ENCODE measurements at regions not wholly inside any gene's neighbourhood (a gene's known extent, or its start where the extent isn't known, plus 50 kb on each side); places are given as distances from the start of the nearest gene placed in this dataset. TPM values are rescaled to one million over a fixed set of nuclear protein-coding genes. Genes with fewer than 3 reads are reported as not detected.
"Not testable (repeated sequence)": the region's sequence is repeated elsewhere in the genome, so short reads cannot be mapped to it uniquely, and the experiment has no call there.

- DNase-seq (ENCODE audit: unreplicated experiment) = no peak
- POLR2A ChIA-PET = interaction anchor here (1.1 kb wide), 1 partner anchor 19 kb away, joined by 3 read pairs; no protein-coding TSS in a partner anchor
- peaks cover 20% of the 10 kb centered on the region for H3K9me3 Mint-ChIP-seq (ENCODE audit: unreplicated experiment)
- H3K27me3 Mint-ChIP-seq (ENCODE audit: insufficient read depth, unreplicated experiment) = no peaks in the 10 kb centered on the region
- no peak overlapping the region for H3K27ac Mint-ChIP-seq (ENCODE audit: low read depth, unreplicated experiment)
- intact Hi-C loops (cut with micrococcal nuclease) = no loop called here
- BruUV-seq (replicated peaks) = no TSS peak
- no peaks in the 10 kb centered on the region for H3K4me1 Mint-ChIP-seq (ENCODE audit: insufficient read depth, unreplicated experiment)
- CTCF ChIA-PET = interaction anchor here (0.6 to 1.0 kb wide), 2 partner anchors 10 to 964 kb away, joined by 3 read pairs; no protein-coding TSS in a partner anchor
- no peak overlapping the region for H3K4me3 Mint-ChIP-seq (ENCODE audit: unreplicated experiment)
- TF ChIP-seq, protein P1, sequence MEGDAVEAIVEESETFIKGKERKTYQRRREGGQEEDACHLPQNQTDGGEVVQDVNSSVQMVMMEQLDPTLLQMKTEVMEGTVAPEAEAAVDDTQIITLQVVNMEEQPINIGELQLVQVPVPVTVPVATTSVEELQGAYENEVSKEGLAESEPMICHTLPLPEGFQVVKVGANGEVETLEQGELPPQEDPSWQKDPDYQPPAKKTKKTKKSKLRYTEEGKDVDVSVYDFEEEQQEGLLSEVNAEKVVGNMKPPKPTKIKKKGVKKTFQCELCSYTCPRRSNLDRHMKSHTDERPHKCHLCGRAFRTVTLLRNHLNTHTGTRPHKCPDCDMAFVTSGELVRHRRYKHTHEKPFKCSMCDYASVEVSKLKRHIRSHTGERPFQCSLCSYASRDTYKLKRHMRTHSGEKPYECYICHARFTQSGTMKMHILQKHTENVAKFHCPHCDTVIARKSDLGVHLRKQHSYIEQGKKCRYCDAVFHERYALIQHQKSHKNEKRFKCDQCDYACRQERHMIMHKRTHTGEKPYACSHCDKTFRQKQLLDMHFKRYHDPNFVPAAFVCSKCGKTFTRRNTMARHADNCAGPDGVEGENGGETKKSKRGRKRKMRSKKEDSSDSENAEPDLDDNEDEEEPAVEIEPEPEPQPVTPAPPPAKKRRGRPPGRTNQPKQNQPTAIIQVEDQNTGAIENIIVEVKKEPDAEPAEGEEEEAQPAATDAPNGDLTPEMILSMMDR (IDR thresholded peaks at IDR 0.05; ENCODE audit: unreplicated experiment) = no peak
- no peaks in the 10 kb centered on the region for H3K36me3 Mint-ChIP-seq (ENCODE audit: insufficient read depth, unreplicated experiment)
These were observed 90.3 kb upstream of the GRIA3 start for GRCh38 chrX:123093792-123094191.

GRCh38 chrX:123108513-123109427 is 75.3 kb upstream of the GRIA3 start:
- ChIA-PET POLR2A (no interaction called here), CTCF (no interaction called here)
- peaks cover 16% of the 10 kb centered on the region for H3K9me3 Mint-ChIP-seq (ENCODE audit: unreplicated experiment)
- no peaks in the 10 kb centered on the region for H3K27me3 Mint-ChIP-seq (ENCODE audit: insufficient read depth, unreplicated experiment)
- H3K36me3 Mint-ChIP-seq (ENCODE audit: insufficient read depth, unreplicated experiment) = no peaks in the 10 kb centered on the region
- H3K27ac Mint-ChIP-seq (ENCODE audit: low read depth, unreplicated experiment) = no peak overlapping the region
- H3K4me3 Mint-ChIP-seq (ENCODE audit: unreplicated experiment) = no peak overlapping the region
- H3K4me1 Mint-ChIP-seq (ENCODE audit: insufficient read depth, unreplicated experiment) = no peaks in the 10 kb centered on the region
- intact Hi-C loops (cut with micrococcal nuclease) = no loop called here
- TF ChIP-seq, protein P1 (IDR thresholded peaks at IDR 0.05; ENCODE audit: unreplicated experiment) = no peak
- BruUV-seq (replicated peaks) = no TSS peak
- DNase-seq (ENCODE audit: unreplicated experiment) = no peak

- H3K4me3 Mint-ChIP-seq (ENCODE audit: unreplicated experiment) = no peak overlapping the region
- BruUV-seq (replicated peaks) = no TSS peak
- H3K4me1 Mint-ChIP-seq (ENCODE audit: insufficient read depth, unreplicated experiment) = no peaks in the 10 kb centered on the region
- intact Hi-C loops (cut with micrococcal nuclease) = no loop called here
- peaks cover 16% of the 10 kb centered on the region for H3K9me3 Mint-ChIP-seq (ENCODE audit: unreplicated experiment)
- H3K36me3 Mint-ChIP-seq (ENCODE audit: insufficient read depth, unreplicated experiment) = no peaks in the 10 kb centered on the region
- TF ChIP-seq, protein P1 (IDR thresholded peaks at IDR 0.05; ENCODE audit: unreplicated experiment) = no peak
- POLR2A ChIA-PET = no interaction called here
- no peak overlapping the region for H3K27ac Mint-ChIP-seq (ENCODE audit: low read depth, unreplicated experiment)
- H3K27me3 Mint-ChIP-seq (ENCODE audit: insufficient read depth, unreplicated experiment) = no peaks in the 10 kb centered on the region
- CTCF ChIA-PET = no interaction called here
- peak; percentile 13 for DNase-seq (ENCODE audit: unreplicated experiment)
These were observed 62.8 kb upstream of the GRIA3 start for GRCh38 chrX:123121241-123121640.

- CTCF ChIA-PET = interaction anchor here (0.6 kb wide), 1 partner anchor 519 kb away, joined by 3 read pairs; no protein-coding TSS in a partner anchor
- H3K4me3 Mint-ChIP-seq (ENCODE audit: unreplicated experiment); H3K27me3 Mint-ChIP-seq (ENCODE audit: insufficient read depth, unreplicated experiment); H3K36me3 Mint-ChIP-seq (ENCODE audit: insufficient read depth, unreplicated experiment); POLR2A ChIA-PET; H3K4me1 Mint-ChIP-seq (ENCODE audit: insufficient read depth, unreplicated experiment); BruUV-seq (replicated peaks); intact Hi-C loops (cut with micrococcal nuclease); H3K27ac Mint-ChIP-seq (ENCODE audit: low read depth, unreplicated experiment); DNase-seq (ENCODE audit: unreplicated experiment): not testable (repeated sequence)
- peaks cover 13% of the 10 kb centered on the region for H3K9me3 Mint-ChIP-seq (ENCODE audit: unreplicated experiment)
These were observed 54.3 kb upstream of the GRIA3 start for GRCh38 chrX:123129805-123130204.

Small RNA genes in the stretch of these regions (microRNA-seq; reads per million reads assigned to microRNA genes)
- not detected for gene MIR3672
